Activated T-helper 1 cell treated with anti-CD3 and anti-CD28 coated beads, Interleukin-12 subunit alpha, Interleukin-12 subunit beta, Interleukin-2, Interleukin-4 antibody, amounts not matched to agents 30 ng/mL and 10 ng/mL and 1 ng/mL, durations not matched to agents 14 hours and 24 hours and 36 hours (primary cell): ENCODE measurements at regions not wholly inside any gene's neighbourhood (a gene's known extent, or its start where the extent isn't known, plus 50 kb on each side); places are given as distances from the start of the nearest gene placed in this dataset.

Experiments used
- DNase-seq: peaks from one replicate; pipeline ENCODE4 v3.0.0; 2021; ENCODE audit warnings: low spot score
- H3K27ac Mint-ChIP-seq: one replicate; pipeline ENCODE4 v1.8.0; 2021; ENCODE audit warnings: mild to moderate bottlenecking, mixed read lengths
- H3K27me3 Mint-ChIP-seq: one replicate; pipeline ENCODE4 v1.8.0; 2022; ENCODE audit warnings: mild to moderate bottlenecking, moderate library complexity, mixed read lengths; ENCODE audit not compliant: insufficient read depth
- H3K36me3 Mint-ChIP-seq: one replicate; pipeline ENCODE4 v1.8.0; 2021; ENCODE audit warnings: low read depth, mixed read lengths
- H3K4me1 Mint-ChIP-seq: one replicate; pipeline ENCODE4 v1.8.0; 2021; ENCODE audit warnings: low read depth, mixed read lengths
- H3K4me3 Mint-ChIP-seq: one replicate; pipeline ENCODE4 v1.8.0; 2021; ENCODE audit warnings: mild to moderate bottlenecking, moderate library complexity, mixed read lengths
- H3K9me3 Mint-ChIP-seq: one replicate; pipeline ENCODE4 v1.8.0; 2021; ENCODE audit warnings: mixed read lengths
- intact Hi-C: fragments of 100-400 bp; cut with micrococcal nuclease; formaldehyde crosslinking; loops from one replicate; pipeline ENCODE4 v1.15.1; 2024

DNA sequence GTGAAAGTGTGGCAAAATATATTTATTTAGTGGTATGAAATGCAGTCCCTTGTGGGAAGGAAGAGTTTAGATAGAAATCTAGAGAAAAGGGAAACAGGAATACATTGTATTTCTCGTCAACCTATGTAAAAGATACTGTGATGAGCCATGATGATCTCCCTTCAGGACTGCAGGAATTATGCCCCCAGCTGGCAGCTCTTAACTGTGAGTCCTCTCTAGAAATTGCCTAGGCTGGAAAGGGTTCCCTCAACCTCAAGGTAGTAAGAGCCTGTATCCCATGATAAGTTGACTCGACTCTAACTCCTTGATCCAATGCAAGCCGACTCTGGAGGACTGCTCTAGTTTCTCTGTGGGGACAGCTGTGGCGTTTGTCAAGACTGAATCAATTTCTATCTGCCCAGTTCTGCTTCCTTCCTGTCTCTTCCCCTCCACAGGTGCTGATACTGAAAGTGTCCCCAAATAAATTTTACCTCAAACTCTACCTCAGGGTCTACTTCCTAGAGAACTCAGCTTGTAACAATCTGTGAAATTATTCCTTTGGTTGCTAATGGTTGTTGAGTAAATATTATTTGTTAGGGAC lies 897.3 kb downstream of the METTL15 start:
- Mint-ChIP-seq H3K27me3 (no peaks in the 10 kb centered on the region), H3K36me3 (no peaks in the 10 kb centered on the region), H3K27ac (no peak overlapping the region), H3K4me3 (no peak overlapping the region), H3K9me3 (peaks cover 10% of the 10 kb centered on the region), H3K4me1 (no peaks in the 10 kb centered on the region)
- no peak for DNase-seq
- intact Hi-C loops, result no loop called here

DNA sequence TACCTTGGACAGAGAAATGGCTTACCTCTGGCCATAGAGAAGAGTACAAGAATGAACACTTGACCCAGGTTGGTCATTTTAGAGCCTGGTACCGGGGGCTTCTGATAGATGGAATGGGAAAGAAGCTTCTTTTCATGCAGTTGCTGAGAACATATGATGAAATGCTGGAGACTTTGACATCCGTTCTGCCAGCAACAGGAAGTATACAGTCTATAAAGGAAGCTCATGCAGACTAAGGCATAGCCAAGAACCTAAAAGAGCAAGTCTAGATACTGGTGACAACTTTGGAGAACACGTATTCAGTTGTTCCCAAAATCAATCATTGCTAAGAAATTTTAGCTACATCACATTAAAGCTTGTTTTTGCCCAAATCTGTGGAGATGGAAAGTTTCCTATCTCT lies 894.6 kb downstream of the METTL15 start:
- Mint-ChIP-seq H3K9me3 (peaks cover 10% of the 10 kb centered on the region), H3K27me3 (no peaks in the 10 kb centered on the region), H3K4me3 (no peak overlapping the region)

DNA sequence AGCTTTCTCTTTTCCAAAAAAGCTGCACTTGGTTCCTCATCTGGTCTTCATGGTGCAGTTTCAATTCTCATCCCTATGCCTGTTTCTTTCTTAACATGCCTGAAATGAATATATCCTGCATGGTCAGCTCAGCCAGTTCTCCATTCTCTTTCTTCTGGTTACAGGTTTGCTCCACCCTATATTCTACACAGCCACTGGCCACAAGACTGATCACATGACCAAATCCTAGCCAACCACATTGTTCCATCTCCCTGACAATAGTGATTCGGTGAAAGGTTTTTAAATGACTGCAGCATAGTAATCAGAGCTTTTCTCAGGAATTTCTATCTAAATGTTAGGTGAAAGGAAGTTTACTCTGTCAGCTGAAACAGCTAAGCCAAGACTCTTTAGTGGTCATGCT lies 891.4 kb downstream of the METTL15 start:
- intact Hi-C loops, result no loop called here
- Mint-ChIP-seq H3K4me3 (no peak overlapping the region), H3K4me1 (no peaks in the 10 kb centered on the region), H3K27me3 (no peaks in the 10 kb centered on the region), H3K9me3 (peaks cover 12% of the 10 kb centered on the region), H3K27ac (no peak overlapping the region), H3K36me3 (no peaks in the 10 kb centered on the region)
- DNase-seq, result no peak

More for the DNA sequence above, 894.6 kb downstream of the METTL15 start:
- no peaks in the 10 kb centered on the region for H3K4me1 Mint-ChIP-seq
- no peaks in the 10 kb centered on the region for H3K36me3 Mint-ChIP-seq
- no peak overlapping the region for H3K27ac Mint-ChIP-seq
- no peak for DNase-seq
- intact Hi-C loops, result no loop called here

DNA sequence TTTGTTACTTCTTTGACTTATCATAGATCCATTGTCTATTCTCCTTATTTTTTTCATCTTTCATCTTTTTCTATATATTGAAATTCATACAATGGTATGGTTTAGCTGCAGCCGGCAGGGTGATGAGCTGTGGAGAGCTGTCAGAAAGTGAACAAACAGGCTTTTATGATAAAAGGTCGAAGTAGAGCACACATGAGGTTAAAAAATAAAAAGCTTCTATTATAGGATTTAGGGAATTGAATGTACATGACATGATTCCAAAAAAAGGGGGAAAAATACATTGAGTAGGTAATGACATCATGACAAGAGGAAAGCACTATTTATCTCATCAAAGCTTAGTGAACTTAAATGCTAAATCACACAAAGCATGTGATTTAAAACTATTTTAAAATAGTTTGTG lies 884.8 kb downstream of the METTL15 start:
- no peak for DNase-seq
- peaks cover 15% of the 10 kb centered on the region for H3K9me3 Mint-ChIP-seq
- no peak overlapping the region for H3K4me3 Mint-ChIP-seq
- H3K4me1 Mint-ChIP-seq, result no peaks in the 10 kb centered on the region
- no peak overlapping the region for H3K27ac Mint-ChIP-seq
- no peaks in the 10 kb centered on the region for H3K36me3 Mint-ChIP-seq
- intact Hi-C loops, result no loop called here
- H3K27me3 Mint-ChIP-seq, result no peaks in the 10 kb centered on the region

DNA sequence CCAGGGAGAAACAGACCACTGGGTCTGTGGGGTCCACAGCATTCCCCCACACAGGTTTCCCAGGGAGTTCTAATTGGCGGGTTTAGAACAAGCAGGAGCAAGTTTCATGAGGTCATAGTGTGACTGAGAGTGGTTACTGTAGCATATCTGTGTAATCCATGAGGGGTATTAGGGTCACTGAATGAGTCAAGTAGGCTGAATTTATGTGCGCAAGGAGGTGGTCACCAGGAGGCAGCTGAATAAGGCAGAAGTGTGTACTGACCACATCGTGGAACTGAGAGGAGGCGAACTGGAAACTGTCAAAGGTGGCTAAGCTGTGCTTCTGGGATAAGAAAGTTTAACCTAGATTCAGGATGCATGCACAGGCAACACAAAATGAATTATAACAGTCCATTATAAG lies 876.0 kb downstream of the METTL15 start:
- intact Hi-C loops, result no loop called here
- Mint-ChIP-seq H3K4me3 (no peak overlapping the region), H3K36me3 (no peaks in the 10 kb centered on the region), H3K4me1 (no peaks in the 10 kb centered on the region), H3K27ac (no peak overlapping the region), H3K27me3 (no peaks in the 10 kb centered on the region), H3K9me3 (peaks cover 7% of the 10 kb centered on the region)
- no peak for DNase-seq

DNA sequence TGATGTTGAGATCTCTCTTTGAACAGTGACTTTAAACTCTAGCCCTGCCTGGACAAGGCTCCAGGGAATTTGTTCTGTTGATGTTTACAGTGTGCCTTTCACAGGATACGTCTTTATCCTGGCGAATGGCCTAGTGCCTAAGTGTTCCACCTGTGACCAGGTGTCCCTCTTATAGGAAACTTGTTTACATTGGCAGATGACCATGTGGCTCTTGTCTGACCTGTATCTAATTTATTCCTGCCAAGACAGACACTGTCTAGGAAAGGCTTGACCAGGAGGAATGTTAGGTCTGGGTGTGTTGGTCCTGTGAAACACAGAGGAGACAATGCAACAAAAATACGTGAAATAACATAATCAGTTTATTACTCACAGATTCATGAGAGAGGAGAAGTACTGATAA lies 875.6 kb downstream of the METTL15 start:
- DNase-seq, result no peak
- Mint-ChIP-seq H3K27me3 (no peaks in the 10 kb centered on the region), H3K9me3 (peaks cover 7% of the 10 kb centered on the region), H3K36me3 (no peaks in the 10 kb centered on the region), H3K4me3 (no peak overlapping the region), H3K27ac (no peak overlapping the region), H3K4me1 (no peaks in the 10 kb centered on the region)
- intact Hi-C loops, result no loop called here

DNA sequence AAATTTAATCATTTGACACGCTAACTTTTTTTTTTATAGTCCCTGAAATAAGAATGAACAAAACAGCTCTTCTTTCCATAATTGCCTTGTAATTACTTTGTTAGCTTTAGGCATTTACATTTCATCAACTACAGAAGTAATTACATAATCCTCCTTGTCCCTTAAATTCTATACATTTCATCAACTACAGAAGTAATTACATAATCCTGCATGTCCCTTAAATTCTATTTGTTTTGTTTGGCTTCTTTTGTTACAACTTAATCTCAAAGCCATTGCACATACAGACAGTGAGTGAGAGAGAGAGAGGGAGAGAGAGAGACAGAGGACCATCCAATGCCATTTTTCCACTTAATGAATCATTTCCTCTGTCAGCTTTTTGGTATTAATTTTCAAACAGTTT lies 873.2 kb downstream of the METTL15 start:
- Mint-ChIP-seq H3K36me3 (no peaks in the 10 kb centered on the region), H3K27ac (no peak overlapping the region), H3K27me3 (no peaks in the 10 kb centered on the region), H3K9me3 (peaks cover 11% of the 10 kb centered on the region), H3K4me1 (no peaks in the 10 kb centered on the region), H3K4me3 (no peak overlapping the region)
- intact Hi-C loops, result no loop called here
- no peak for DNase-seq

DNA sequence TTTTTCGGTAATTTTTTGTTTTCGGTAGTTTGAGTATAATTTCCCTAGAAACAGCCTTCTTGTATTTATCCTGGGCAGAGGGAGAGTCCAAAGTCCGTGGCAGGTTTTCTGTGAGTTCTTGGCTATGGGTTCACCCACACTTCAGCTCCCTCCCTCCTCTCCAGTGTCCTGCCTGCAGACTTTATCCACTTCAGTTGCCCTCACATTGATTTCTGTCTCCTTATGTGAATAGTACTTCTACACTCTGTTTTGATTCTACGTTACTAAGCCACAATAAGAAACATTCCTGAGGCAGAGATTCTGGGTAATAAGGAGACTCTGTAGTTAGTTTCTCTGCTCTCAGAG lies 868.6 kb downstream of the METTL15 start:
- H3K4me3 Mint-ChIP-seq, result no peak overlapping the region
- intact Hi-C loops, result no loop called here

DNA sequence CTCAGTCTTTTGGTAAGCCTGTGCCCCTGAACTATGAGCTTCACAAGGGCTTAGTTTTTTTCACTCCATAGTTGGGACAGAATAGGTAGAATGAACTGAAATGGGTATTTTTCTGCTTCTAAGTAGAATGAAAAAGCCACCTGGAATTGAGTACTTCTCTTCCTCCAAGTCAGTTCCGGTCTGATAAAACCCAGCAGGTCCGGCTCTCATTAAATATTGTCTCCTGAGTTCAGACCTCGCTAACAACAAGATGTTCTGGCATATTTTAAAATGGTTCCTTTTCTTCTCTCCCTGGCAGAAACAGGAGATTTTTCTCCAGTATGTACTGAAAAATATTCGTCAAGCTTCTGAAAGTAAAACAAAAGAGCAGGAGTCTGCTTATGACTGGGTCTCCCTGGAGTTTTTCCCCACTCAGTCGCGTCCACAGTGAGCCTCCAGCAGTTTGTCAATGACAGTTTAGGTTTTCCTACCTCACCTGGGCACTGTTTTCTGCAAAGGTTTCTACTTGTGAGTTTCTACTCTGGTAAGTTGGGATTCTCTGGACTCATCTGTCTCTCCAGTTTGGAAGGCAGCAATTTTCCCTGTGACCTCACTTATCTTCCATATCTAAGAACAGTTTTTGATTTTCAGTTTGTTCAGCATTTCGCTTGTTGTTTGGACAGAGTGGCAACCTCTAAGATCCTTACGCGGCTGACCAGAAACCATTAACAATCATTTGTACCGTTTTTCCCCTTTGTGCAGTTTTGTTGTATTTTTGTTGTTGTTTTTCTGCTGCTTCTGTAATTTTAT lies 868.0 kb downstream of the METTL15 start:
- Mint-ChIP-seq H3K36me3 (no peaks in the 10 kb centered on the region), H3K27ac (no peak overlapping the region), H3K9me3 (peaks cover 15% of the 10 kb centered on the region), H3K4me3 (no peak overlapping the region), H3K4me1 (no peaks in the 10 kb centered on the region), H3K27me3 (no peaks in the 10 kb centered on the region)
- no peak for DNase-seq
- intact Hi-C loops, result no loop called here

More for the DNA sequence above, 868.6 kb downstream of the METTL15 start:
- Mint-ChIP-seq H3K4me1 (no peaks in the 10 kb centered on the region), H3K27me3 (no peaks in the 10 kb centered on the region), H3K27ac (no peak overlapping the region), H3K36me3 (no peaks in the 10 kb centered on the region), H3K9me3 (peaks cover 15% of the 10 kb centered on the region)
- no peak for DNase-seq

DNA sequence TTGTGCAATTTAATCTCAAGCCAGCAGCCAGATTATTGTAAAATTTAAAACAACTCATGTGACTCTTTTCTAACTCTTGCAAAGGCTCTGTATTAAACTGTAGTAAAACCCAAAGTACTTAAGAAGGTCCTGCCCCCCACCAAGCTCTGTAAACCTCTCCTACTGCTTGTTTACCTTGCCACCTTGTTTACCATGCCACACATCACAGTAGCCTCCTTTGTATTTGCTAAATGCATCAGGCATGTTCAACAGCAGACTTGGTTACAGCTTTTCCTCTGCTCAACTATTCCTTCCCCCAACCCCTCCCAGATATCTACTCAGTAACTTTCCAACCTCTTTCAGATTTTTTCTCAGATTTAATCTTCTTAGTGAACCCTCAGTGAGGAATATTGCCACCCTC lies 861.6 kb downstream of the METTL15 start:
- intact Hi-C loops, result no loop called here
- H3K4me3 Mint-ChIP-seq, result no peak overlapping the region
- peaks cover 17% of the 10 kb centered on the region for H3K9me3 Mint-ChIP-seq
- no peak for DNase-seq
- no peaks in the 10 kb centered on the region for H3K27me3 Mint-ChIP-seq
- H3K4me1 Mint-ChIP-seq, result no peaks in the 10 kb centered on the region
- no peaks in the 10 kb centered on the region for H3K36me3 Mint-ChIP-seq
- no peak overlapping the region for H3K27ac Mint-ChIP-seq

DNA sequence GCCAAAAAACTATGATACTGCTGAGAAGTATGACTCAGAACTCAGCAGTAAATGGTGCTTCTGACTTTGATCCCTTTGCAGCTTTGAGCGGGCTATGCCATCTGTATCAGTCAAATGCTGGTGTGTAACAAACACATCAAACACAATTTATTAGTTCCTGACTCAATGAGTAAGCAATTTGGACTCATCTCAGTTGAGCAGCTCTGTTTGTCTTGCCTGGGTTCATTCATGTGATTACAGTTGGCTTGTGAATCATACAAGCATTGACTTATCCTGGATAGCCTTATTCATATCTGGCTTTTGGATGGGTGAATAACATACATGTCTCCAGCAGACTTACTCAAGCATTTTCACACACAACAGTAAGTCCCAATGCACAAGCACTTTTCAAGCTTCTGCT lies 858.8 kb downstream of the METTL15 start:
- Mint-ChIP-seq H3K27ac (no peak overlapping the region), H3K27me3 (no peaks in the 10 kb centered on the region), H3K9me3 (peaks cover 9% of the 10 kb centered on the region), H3K36me3 (no peaks in the 10 kb centered on the region), H3K4me3 (no peak overlapping the region), H3K4me1 (no peaks in the 10 kb centered on the region)
- intact Hi-C loops, result no loop called here
- no peak for DNase-seq

DNA sequence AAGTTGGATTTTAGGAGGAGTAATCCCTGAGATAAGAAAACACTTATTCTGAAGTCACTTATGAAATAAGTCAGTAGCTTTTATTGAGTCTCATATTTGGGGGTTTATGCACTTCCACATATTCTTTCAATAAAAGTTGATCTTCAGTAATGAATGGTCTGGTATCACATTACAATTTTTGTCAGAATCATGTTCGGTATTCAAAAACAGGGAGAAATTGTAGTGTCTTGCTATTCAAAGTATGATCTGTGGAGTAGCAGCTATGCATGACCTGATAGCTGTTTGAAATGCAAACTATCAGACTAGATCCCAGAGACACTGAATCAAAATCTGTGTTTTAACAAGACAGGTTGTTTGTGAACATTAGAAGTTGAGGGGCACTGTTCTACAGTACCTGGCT lies 857.6 kb downstream of the METTL15 start:
- H3K4me1 Mint-ChIP-seq, result no peaks in the 10 kb centered on the region
- intact Hi-C loops, result no loop called here
- H3K27me3 Mint-ChIP-seq, result no peaks in the 10 kb centered on the region
- H3K9me3 Mint-ChIP-seq, result peaks cover 9% of the 10 kb centered on the region
- DNase-seq, result no peak
- H3K4me3 Mint-ChIP-seq, result no peak overlapping the region
- no peak overlapping the region for H3K27ac Mint-ChIP-seq
- H3K36me3 Mint-ChIP-seq, result no peaks in the 10 kb centered on the region

DNA sequence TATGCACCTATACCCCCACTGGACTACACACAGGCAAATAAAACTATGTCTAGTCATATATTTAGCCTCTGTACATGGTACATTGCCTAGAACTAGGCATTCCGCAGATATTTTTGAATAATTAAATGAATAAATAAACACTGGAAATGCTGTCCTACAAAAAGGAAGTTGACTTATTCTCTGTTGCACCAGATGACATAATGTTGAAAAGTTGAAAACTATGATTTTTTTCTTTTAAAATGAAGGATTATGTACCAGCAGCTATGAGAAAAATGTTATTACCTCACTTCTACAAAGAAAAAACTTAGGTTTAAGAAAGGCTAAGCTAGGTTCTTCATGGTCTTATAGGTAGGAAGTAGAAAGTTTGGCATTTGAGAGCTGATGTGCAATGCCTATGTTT lies 856.6 kb downstream of the METTL15 start:
- H3K27me3 Mint-ChIP-seq, result no peaks in the 10 kb centered on the region
- no peak overlapping the region for H3K4me3 Mint-ChIP-seq
- no peak for DNase-seq
- H3K4me1 Mint-ChIP-seq, result no peaks in the 10 kb centered on the region
- intact Hi-C loops, result no loop called here
- no peaks in the 10 kb centered on the region for H3K36me3 Mint-ChIP-seq
- peaks cover 3% of the 10 kb centered on the region for H3K9me3 Mint-ChIP-seq
- H3K27ac Mint-ChIP-seq, result no peak overlapping the region

DNA sequence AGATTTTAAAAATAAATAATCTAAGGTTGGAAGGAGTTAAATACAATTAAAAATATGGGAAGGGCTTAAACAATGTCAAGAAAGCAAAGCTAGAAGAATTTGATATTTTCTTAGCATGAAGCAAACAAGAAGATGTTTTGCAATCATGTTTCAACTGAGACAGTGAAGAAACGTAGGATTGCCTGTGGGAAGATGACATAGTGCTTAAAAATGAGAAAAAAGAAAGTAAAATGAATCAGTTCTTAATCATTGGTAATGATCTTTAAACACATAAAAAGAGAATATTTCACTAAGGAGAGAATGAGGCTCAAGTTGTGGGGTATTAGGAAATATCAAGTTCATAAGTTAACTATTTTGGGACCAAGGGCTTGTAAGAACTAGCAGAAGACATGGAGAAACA lies 855.0 kb downstream of the METTL15 start:
- no peak for DNase-seq
- Mint-ChIP-seq H3K4me1 (no peaks in the 10 kb centered on the region), H3K4me3 (no peak overlapping the region), H3K36me3 (no peaks in the 10 kb centered on the region), H3K27me3 (no peaks in the 10 kb centered on the region), H3K27ac (no peak overlapping the region), H3K9me3 (no peaks in the 10 kb centered on the region)
- intact Hi-C loops, result no loop called here
